ENCODE measurements at regions not wholly inside any gene's neighbourhood (a gene's known extent, or its start where the extent isn't known, plus 50 kb on each side); places are given as distances from the start of the nearest gene placed in this dataset.
"Not testable (repeated sequence)": the region's sequence is repeated elsewhere in the genome, so short reads cannot be mapped to it uniquely, and the experiment has no call there.

DNA sequence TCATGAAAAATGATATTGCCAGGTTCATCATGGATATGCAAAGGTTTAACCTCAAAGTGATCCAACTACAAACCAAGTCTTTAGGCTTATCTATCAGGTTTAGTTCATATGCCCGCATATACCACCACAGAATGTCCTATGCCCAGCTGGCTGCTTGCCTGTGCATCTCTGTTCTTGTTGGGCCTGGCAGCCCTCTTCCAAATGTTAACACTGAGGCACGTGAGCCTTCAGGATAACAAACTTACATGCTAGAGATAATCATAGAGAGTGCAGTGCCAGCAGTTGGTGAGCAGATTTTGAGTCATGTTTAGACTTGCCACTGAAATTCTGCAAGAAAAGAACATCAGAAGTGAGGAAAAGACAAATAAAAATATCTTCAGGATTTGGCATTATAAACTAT, 607.9 kb upstream of the TMPRSS15 start:
- TF ChIP-seq GATA1 (IDR thresholded peaks at IDR 0.05; ENCODE audit: low read depth, low read length) (no peak), POLR2A (IDR thresholded peaks at IDR 0.05; ENCODE audit: low read length) (no peak)
- DNase-seq, result no peak

DNA sequence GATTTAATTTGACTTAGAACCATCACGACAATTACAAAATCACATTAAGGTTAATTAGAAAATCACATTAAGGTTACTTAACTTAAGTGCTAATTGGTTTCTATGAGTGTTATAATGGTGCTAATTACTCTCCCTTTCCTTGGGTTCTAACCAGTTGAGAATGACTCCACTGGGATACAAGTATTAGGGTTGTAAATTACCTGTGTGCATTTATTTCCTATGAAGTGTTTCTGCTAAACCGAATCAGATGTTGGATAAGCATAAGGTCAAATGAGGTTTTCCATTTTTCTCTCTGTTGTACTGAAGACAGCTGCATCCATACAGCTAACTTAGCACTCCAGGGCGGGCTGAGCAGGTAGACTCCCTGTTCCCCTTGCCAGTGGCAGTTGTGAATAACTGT, 610.3 kb upstream of the TMPRSS15 start:
- TF ChIP-seq GATA1 (IDR thresholded peaks at IDR 0.05; ENCODE audit: low read depth, low read length), result no peak
- TF ChIP-seq POLR2A (IDR thresholded peaks at IDR 0.05; ENCODE audit: low read length), result no peak
- DNase-seq, result no peak

DNA sequence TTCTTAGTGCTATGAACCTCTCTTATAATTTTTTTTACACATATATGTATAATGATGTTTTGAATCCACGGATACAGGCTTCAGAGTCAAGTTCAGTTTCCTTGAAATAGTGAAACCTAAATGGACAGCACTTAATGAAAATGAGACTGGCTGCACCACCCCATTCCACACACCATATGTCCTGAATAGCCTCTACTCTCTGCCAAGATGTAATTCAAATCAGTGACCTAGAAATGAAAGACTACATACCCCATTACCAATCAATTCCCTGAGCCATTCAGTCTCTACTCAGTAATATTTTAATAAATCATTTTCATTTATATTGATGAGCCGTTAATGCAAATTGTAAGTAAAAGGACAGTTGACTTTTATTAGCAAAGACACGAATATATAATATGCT, 614.9 kb upstream of the TMPRSS15 start:
- DNase-seq, result no peak
- TF ChIP-seq GATA1 (IDR thresholded peaks at IDR 0.05; ENCODE audit: low read depth, low read length) (no peak), POLR2A (IDR thresholded peaks at IDR 0.05; ENCODE audit: low read length) (no peak)

GRCh38 chr21:19022978-19023377, 619.4 kb upstream of the TMPRSS15 start:
- TF ChIP-seq GATA1 (IDR thresholded peaks at IDR 0.05; ENCODE audit: low read depth, low read length) (no peak), POLR2A (IDR thresholded peaks at IDR 0.05; ENCODE audit: low read length) (no peak)
- DNase-seq, result no peak

DNA sequence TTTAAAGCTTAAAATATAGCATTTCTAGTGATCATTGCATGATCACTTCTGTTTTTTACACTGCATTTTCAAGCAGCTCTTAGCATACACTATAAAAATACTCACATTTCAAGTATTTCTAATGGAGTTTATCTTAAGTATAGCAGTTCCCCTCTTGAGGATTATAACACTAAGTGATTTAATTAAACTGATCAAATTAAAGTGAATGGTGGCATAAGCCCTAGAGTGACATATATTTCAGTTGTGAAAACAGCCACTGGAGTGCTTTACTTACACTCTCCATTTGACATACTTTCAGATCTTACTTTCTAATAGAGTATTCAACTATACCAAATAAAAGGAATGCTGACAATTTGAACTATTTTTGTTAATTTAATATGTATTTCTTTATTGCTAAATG, 623.3 kb upstream of the TMPRSS15 start:
- TF ChIP-seq POLR2A (IDR thresholded peaks at IDR 0.05; ENCODE audit: low read length) (no peak), GATA1 (IDR thresholded peaks at IDR 0.05; ENCODE audit: low read depth, low read length) (no peak)
- DNase-seq, result no peak

DNA sequence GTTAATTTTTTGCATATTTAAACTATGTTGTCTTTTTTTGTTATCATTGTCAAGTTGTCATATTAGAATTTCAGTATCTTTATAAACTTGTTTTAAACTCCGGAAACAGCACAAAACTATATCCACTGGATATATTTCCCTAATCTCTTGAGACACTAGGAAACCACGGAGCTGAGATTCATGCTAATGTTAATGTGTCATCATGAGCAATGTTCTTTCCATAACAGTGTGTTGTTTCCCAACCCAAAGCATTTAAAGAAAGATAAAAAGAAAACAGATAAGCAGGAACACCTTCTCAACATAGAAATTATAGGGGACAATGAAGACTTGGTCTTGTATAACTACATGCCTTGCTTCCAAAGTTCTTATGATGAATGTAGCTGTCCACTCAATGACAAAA, 626.2 kb upstream of the TMPRSS15 start:
- DNase-seq, result no peak
- TF ChIP-seq GATA1 (IDR thresholded peaks at IDR 0.05; ENCODE audit: low read depth, low read length) (no peak), POLR2A (IDR thresholded peaks at IDR 0.05; ENCODE audit: low read length) (no peak)

GRCh38 chr21:19031953-19032352, 628.4 kb upstream of the TMPRSS15 start:
- no peak for DNase-seq
- TF ChIP-seq GATA1 (IDR thresholded peaks at IDR 0.05; ENCODE audit: low read depth, low read length), result no peak

GRCh38 chr21:19034041-19034440, 630.5 kb upstream of the TMPRSS15 start:
- no peak for TF ChIP-seq POLR2A (IDR thresholded peaks at IDR 0.05; ENCODE audit: low read length)
- no peak for TF ChIP-seq GATA1 (IDR thresholded peaks at IDR 0.05; ENCODE audit: low read depth, low read length)
- no peak for DNase-seq

DNA sequence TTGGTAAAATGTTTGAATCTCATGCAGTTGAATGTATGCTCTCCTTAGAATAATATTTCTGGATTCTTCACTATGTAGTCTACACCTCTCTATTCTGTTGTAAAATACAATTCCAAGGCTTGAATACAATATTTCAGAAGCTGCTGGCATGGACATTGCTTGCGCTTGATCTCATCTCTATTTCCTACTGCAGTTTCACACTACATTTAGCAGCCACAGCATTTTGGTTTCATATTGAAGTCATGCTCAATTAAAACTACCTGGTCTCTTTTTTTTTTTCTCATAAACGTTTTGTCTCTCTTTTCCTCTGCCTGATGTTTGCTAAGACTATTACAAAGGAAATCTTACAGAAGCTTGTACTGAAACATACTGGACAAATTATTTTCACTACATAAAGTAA, 631.0 kb upstream of the TMPRSS15 start:
- TF ChIP-seq POLR2A (IDR thresholded peaks at IDR 0.05; ENCODE audit: low read length) (no peak), GATA1 (IDR thresholded peaks at IDR 0.05; ENCODE audit: low read depth, low read length) (no peak)
- DNase-seq, result no peak

- TF ChIP-seq GATA1 (IDR thresholded peaks at IDR 0.05; ENCODE audit: low read depth, low read length) (no peak), POLR2A (IDR thresholded peaks at IDR 0.05; ENCODE audit: low read length) (no peak)
- DNase-seq, result no peak
These were observed 642.3 kb upstream of the TMPRSS15 start for GRCh38 chr21:19045876-19046275.

DNA sequence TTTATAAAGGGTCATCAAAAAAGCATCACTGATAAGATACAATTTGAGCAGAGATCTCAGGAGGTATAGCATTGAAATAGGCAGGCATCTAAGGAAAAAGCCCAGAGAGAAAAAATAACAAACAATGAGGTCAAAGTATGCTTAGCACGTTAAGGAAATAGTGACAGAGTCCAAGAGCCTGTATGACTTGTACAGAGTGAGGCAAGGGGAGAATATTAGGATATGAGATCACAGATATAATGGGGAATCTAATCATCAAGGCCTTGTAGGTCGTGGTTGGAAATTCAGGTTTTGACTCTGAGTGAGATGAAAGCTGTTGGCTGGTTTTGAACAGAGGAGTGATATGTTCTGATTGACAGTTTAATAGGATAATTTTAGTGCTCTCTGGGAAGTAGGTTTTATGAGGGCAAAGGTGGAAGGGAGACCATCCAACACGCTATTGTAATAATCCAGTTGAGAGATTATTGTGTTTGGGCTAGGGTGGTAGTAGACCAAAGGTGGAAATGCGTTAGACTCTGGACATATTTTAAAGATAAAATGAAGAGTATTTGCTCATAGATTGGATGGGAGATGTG, 644.6 kb upstream of the TMPRSS15 start:
- no peak for DNase-seq
- TF ChIP-seq POLR2A (IDR thresholded peaks at IDR 0.05; ENCODE audit: low read length) (no peak), GATA1 (IDR thresholded peaks at IDR 0.05; ENCODE audit: low read depth, low read length) (no peak)

DNA sequence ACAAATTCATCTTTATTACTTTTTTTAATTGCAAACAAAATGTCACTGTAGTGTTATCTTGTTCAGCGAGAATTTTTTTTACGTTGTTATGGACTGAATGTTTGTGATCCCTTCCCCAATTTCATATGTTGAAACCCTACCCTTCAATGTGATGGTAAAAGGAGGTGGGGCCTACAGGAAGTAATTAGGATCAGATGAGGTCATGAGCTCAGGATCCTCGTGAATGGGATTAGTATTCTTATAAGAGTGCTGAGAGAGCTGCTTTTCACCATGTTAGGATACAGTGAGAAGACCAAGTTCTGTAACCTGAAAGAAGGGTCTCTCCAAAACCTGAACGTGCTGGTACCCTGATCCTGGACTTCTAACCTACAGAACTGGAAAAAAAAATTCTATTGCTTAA, 646.0 kb upstream of the TMPRSS15 start:
- no peak for TF ChIP-seq GATA1 (IDR thresholded peaks at IDR 0.05; ENCODE audit: low read depth, low read length)
- no peak for TF ChIP-seq POLR2A (IDR thresholded peaks at IDR 0.05; ENCODE audit: low read length)
- no peak for DNase-seq

DNA sequence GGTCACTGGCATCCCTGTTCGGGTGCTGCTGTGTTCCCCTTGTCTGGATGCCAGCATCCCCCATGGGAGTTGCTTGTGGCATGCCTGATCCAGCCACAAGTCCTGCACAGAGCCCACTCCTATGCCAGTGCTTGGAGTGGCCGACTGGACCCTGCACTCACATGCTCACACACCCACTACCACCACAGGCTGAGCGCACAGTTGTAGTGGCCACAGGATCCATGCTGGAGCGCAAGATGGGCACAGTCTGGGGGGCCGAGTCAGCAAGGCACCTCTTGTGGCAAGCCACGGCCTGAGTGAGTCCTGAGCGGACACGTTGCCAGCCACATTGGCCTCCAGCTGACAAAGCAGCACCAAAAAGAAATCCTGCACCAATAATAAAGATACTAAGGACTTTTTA, 661.6 kb upstream of the TMPRSS15 start:
- DNase-seq, result no peak
- no peak for TF ChIP-seq GATA1 (IDR thresholded peaks at IDR 0.05; ENCODE audit: low read depth, low read length)
- no peak for TF ChIP-seq POLR2A (IDR thresholded peaks at IDR 0.05; ENCODE audit: low read length)

- no peak for TF ChIP-seq GATA1 (IDR thresholded peaks at IDR 0.05; ENCODE audit: low read depth, low read length)
- TF ChIP-seq POLR2A (IDR thresholded peaks at IDR 0.05; ENCODE audit: low read length), result no peak
- no peak for DNase-seq
These were observed 672.4 kb upstream of the TMPRSS15 start for GRCh38 chr21:19076031-19076430.

- DNase-seq, result no peak
- no peak for TF ChIP-seq GATA1 (IDR thresholded peaks at IDR 0.05; ENCODE audit: low read depth, low read length)
- TF ChIP-seq POLR2A (IDR thresholded peaks at IDR 0.05; ENCODE audit: low read length), result no peak
These were observed 706.1 kb upstream of the TMPRSS15 start for GRCh38 chr21:19109694-19110093.

DNA sequence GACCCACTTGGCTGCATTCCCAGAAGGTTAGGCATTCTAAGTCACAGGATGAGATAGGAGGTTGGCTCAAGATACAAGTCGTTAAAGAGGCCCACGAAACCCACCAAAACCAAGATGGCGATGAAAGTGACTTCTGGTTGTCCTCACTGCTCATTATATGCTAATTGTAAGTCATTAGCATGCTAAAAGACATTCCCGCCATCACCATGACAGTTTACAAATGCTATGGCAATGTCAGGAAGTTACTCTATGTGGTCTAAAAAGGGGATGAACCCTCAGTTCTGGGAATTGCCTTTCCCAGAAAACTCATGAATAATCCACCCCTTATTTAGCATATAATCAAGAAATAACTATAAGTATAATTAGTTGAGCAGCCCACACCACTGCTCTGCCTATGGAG, 715.7 kb upstream of the TMPRSS15 start:
- not testable (repeated sequence) for DNase-seq
